Subcutaneous abdominal adipose tissue (tissue), 5 donors: ENCODE measurements at regions not wholly inside any gene's neighbourhood (a gene's known extent, or its start where the extent isn't known, plus 50 kb on each side); places are given as distances from the start of the nearest gene placed in this dataset.

Source experiments
- H3K27ac ChIP-seq: one replicate; pipeline ENCODE4 v1.7.0; 2013; ENCODE audit warnings: low read depth, mild to moderate bottlenecking, inconsistent platforms, low read length, moderate library complexity
- H3K27me3 ChIP-seq, 5 donors: one replicate each; pipeline ENCODE4 v1.7.0; 2013; ENCODE audit warnings: low read length in 5 of 5, inconsistent platforms in 1 of 5; ENCODE audit not compliant: control insufficient read depth in 5 of 5, insufficient read depth in 4 of 5
- H3K36me3 ChIP-seq, 5 donors: one replicate each; pipeline ENCODE4 v1.7.0; 2013; ENCODE audit warnings: low read length in 5 of 5; ENCODE audit not compliant: control insufficient read depth in 5 of 5, insufficient read depth in 5 of 5
- H3K4me1 ChIP-seq, 5 donors: one replicate each; pipeline ENCODE4 v1.7.0; 2013; ENCODE audit warnings: low read length in 5 of 5, mild to moderate bottlenecking in 3 of 5, moderate library complexity in 1 of 5; ENCODE audit not compliant: control insufficient read depth in 5 of 5, insufficient read depth in 5 of 5
- H3K4me3 ChIP-seq, 5 donors: one replicate each; pipeline ENCODE4 v1.7.0; 2013; ENCODE audit warnings: low read length in 5 of 5, low read depth in 1 of 5
- H3K9ac ChIP-seq, 5 donors: one replicate each; pipeline ENCODE4 v1.7.0; 2013; ENCODE audit warnings: low read length in 5 of 5, mild to moderate bottlenecking in 4 of 5, moderate library complexity in 3 of 5
- H3K9me3 ChIP-seq, 5 donors: one replicate each; pipeline ENCODE4 v1.7.0; 2013; ENCODE audit warnings: low read length in 5 of 5; ENCODE audit not compliant: control insufficient read depth in 5 of 5
- donor health status: healthy.
- donor health status: healthy.
- donor health status: healthy.
- donor health status: healthy.
- donor health status: healthy.

DNA sequence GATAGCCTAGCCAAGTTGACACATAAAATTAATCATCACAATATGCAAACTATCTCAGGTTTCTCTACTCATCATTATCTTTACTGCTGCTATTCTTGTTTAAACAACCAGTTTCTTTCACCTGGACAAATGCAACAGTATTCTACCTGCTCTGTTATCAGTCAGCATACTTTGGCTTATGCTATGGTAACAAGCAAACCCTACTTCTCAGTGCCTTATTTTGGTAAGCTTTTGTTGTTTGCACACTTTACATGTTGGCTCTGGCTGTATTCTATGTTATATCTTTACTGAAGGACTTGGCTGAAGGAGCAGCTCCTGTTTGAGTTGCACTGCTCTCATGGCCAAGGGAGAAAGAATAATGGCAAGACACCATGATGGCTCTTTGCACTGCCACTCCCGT is 463.1 kb downstream of the EPM2A start:
- H3K36me3 ChIP-seq: no peaks in the 10 kb centered on the region
- no peak overlapping the region for H3K9ac ChIP-seq
- H3K27ac ChIP-seq: no peak overlapping the region
- H3K4me1 ChIP-seq: peaks cover 0 to 23% (median 10%) of the 10 kb centered on the region in 5 donors
- H3K9me3 ChIP-seq: no peaks in the 10 kb centered on the region
- no peak overlapping the region for H3K4me3 ChIP-seq
- no peaks in the 10 kb centered on the region for H3K27me3 ChIP-seq

DNA sequence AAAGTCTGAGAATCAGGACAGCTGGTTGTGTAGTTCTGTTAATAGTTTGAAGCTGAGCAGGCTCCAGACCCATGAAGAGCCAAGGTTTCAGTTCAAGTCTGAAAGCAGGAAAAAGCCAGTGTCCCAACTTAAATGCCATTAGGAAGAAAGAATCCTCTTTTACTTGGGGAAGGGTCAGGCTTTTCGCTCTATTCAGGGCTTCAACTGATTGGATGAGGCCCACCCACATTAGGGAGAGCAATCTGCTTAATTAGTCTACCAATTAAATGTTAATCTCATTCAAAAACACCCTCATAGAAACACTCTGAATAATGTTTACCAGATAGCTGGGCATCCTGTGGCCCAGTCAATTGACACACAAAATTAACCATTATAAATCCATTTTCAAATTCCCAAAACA is 462.2 kb downstream of the EPM2A start:
- peaks cover 0 to 14% (median 3%) of the 10 kb centered on the region in 5 donors for H3K4me1 ChIP-seq
- H3K4me3 ChIP-seq: no peak overlapping the region
- H3K27me3 ChIP-seq: no peaks in the 10 kb centered on the region
- H3K27ac ChIP-seq: no peak overlapping the region
- H3K9ac ChIP-seq: no peak overlapping the region
- no peaks in the 10 kb centered on the region for H3K36me3 ChIP-seq
- no peaks in the 10 kb centered on the region for H3K9me3 ChIP-seq

DNA sequence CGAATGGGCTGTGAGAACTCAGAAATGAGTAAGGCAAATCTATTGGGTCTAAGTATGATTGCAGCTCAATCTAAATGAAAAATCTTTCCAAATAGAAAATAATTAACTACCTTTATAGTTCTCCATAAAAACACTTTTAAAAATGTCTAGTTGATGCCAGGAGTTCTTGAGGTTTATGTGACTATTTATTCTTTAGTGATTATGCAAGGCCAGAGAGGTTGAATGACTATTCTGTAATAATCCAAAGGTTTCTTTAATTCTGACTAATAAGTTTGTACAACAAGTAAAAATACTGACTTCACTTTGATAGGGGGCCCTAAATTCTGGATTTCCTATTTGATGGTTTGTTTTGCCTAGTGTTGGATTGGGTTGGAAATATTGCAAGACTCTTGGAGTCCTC is 461.2 kb downstream of the EPM2A start:
- Histone ChIP-seq H3K9ac (no peak overlapping the region), H3K27ac (no peak overlapping the region), H3K27me3 (no peaks in the 10 kb centered on the region), H3K36me3 (no peaks in the 10 kb centered on the region), H3K4me1 (peaks cover 0 to 14% (median 3%) of the 10 kb centered on the region in 5 donors), H3K4me3 (no peak overlapping the region), H3K9me3 (no peaks in the 10 kb centered on the region)

DNA sequence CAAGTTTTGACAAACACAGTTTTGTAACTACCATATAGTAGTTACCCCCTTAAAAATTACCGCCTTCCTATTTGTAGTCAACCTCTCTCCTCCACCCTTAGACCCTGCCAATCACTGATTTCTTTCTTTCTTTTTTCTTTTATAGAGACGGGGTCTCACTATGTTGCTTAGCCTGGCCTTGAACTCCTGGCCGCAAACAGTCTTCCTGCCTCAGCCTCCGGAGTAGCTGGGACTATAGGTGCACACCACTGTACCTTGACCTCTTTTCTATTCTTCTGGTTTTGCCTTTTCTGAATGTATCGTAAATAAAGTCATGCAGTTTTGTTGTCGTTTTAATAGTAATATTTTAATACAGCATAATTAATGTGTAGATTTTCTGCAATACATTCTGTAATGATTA is 460.3 kb downstream of the EPM2A start:
- no peaks in the 10 kb centered on the region for H3K27me3 ChIP-seq
- H3K4me1 ChIP-seq: peaks cover 0 to 14% (median 2%) of the 10 kb centered on the region in 5 donors
- H3K36me3 ChIP-seq: no peaks in the 10 kb centered on the region
- H3K27ac ChIP-seq: no peak overlapping the region
- no peaks in the 10 kb centered on the region for H3K9me3 ChIP-seq
- H3K4me3 ChIP-seq: no peak overlapping the region
- no peak overlapping the region for H3K9ac ChIP-seq

DNA sequence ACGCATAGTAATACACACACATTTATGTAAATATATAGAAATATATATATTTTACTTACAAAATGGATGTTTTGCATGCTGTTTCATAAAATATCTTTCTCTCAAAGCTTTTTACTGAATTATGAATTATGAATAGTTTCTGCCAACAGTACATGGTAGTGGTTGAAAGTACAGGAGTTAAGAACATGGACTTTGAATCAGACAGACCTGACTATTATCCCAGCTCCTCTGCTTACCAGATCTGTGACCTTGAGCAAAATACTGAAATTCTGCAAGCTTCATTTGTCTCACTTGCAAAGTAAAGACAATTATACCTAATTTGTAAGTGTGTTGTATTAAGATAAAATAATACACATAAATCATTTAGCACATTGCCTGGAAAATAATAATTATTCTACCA is 459.5 kb downstream of the EPM2A start:
- Histone ChIP-seq H3K4me1 (peaks cover 0 to 6% (median 0%) of the 10 kb centered on the region in 5 donors), H3K9me3 (no peaks in the 10 kb centered on the region), H3K4me3 (no peak overlapping the region), H3K27ac (no peak overlapping the region), H3K27me3 (no peaks in the 10 kb centered on the region), H3K36me3 (no peaks in the 10 kb centered on the region), H3K9ac (no peak overlapping the region)

DNA sequence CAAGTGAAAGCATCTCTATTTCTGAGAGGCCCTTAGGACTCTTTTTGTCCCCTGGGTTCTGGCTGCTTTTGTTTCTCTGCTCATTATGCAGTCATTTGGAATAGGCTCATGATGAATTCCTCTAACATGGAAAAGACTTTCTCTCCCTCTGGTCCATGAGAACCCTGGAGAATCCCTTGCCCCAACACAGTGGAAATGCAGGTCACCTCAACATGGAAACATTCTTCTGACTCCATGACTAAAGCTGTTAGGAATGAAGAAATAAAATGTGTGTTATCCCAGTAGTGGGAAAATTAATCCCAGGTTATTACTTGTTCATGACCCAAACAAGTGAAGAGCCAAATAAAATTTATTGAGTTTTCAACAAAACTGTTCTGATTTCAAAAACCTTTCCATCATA is 458.6 kb downstream of the EPM2A start:
- Histone ChIP-seq H3K36me3 (no peaks in the 10 kb centered on the region), H3K27me3 (no peaks in the 10 kb centered on the region), H3K4me1 (peaks cover 0 to under 1% (median 0%) of the 10 kb centered on the region in 5 donors), H3K27ac (no peak overlapping the region), H3K4me3 (no peak overlapping the region), H3K9ac (no peak overlapping the region), H3K9me3 (no peaks in the 10 kb centered on the region)

DNA sequence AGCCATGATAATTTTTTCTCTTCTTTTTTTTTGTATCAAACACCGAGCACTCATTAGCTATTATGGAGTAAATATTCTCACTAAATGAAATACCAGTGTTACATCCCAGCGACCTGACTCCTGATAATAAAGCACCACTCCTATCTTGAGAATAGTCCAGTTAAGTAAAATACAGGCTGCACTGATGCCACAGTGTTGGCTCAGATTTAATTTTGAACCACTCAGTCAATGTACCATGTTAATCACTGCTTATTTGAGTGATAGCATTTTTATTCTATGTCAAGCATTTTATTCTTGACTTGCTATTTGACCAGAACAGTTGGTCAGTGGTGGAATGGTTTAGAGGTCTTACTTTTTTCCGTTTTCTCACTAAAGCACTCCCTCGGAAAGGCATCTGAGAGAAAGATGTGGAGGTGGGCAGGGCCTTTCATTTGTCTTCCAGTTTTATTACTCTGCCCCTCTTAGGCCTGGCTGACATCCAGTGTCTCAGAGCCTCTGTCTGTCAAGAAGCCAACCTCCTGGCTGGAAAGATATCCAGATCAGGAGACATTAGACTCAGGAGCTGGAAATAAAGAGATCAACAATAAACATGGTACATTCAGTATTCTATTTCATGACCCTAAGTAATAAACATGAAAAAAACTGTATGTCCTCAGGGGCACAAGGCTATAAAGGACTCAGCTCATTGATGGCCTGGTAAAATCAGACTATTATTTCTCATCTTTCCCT is 457.8 kb downstream of the EPM2A start:
- no peaks in the 10 kb centered on the region for H3K9me3 ChIP-seq
- no peak overlapping the region for H3K27ac ChIP-seq
- H3K27me3 ChIP-seq: no peaks in the 10 kb centered on the region
- H3K4me3 ChIP-seq: no peak overlapping the region
- H3K36me3 ChIP-seq: no peaks in the 10 kb centered on the region
- no peak overlapping the region for H3K9ac ChIP-seq
- peaks cover 0 to 1% (median 0%) of the 10 kb centered on the region in 5 donors for H3K4me1 ChIP-seq

DNA sequence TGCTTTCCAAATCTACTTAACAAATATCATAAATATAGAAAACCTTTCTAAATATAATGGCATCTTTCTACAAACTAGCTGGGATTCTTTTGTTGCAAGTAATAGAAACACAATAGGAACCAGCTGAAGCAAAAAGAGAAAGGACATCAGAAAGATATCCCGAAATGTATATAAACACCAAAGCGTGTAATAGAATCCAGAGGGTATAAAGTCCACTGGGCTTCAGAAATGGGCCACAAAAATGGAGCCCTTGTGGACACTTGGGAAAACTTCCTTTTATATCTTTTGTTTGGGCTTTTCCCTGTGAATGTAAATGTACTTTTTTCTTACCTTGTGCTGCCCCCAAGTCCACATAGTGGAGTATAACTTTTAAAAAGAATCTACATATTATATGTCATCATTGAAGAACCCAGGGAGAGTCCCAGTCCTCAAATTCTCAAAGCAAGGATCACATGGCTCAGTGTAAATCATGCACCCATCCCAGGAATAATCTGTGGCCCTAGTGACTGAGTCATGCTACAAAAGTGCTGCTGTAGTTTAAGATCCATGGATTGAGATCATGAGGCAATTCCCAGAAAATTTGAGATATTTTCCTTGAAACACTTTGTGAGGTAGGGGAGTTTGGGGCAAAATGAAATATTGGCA is 457.0 kb downstream of the EPM2A start:
- Histone ChIP-seq H3K4me1 (peaks cover 0 to 1% (median 0%) of the 10 kb centered on the region in 5 donors), H3K27ac (no peak overlapping the region), H3K4me3 (no peak overlapping the region), H3K9ac (no peak overlapping the region), H3K27me3 (no peaks in the 10 kb centered on the region), H3K9me3 (no peaks in the 10 kb centered on the region), H3K36me3 (no peaks in the 10 kb centered on the region)

DNA sequence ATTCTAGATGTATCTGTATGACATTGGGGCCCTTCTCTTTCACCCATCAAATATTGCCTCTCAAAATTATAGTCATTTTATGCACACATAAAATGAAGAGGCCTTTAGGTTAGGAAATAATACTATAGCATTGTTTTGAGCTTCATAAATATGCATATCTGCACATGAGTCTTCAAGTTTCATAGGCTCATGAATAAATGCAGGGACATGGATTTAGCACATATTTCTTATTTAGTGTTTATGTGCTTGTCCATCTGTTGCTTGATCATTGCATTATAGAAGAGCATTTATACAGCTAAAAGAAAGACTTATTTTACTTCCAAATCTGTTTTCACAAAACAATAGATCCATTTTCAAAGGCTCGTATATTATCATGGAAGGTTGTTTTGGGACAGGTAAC is 455.8 kb downstream of the EPM2A start:
- no peak overlapping the region for H3K9ac ChIP-seq
- H3K27ac ChIP-seq: no peak overlapping the region
- H3K4me1 ChIP-seq: peaks cover 0 to 1% (median 0%) of the 10 kb centered on the region in 5 donors
- H3K27me3 ChIP-seq: no peaks in the 10 kb centered on the region
- H3K4me3 ChIP-seq: no peak overlapping the region
- no peaks in the 10 kb centered on the region for H3K9me3 ChIP-seq
- H3K36me3 ChIP-seq: no peaks in the 10 kb centered on the region

DNA sequence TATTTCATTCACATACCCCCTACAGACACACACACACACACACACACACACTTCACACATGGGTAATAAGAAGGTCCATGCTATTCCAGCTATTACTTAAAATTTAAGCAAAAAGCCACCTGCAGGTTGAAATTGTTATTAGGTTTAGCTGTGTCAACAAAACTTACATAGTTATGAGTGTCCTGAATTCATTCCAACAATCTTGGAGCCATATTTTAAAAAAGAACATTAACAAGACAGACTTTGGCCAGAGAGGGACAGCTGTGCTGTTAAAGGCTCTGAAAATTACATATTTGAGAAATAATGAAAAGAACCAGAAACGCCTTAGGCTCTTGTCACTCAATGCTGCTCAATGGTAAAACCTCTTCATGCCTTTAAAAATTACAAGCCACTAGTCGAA is 455.3 kb downstream of the EPM2A start:
- no peak overlapping the region for H3K9ac ChIP-seq
- H3K36me3 ChIP-seq: no peaks in the 10 kb centered on the region
- no peaks in the 10 kb centered on the region for H3K27me3 ChIP-seq
- no peak overlapping the region for H3K27ac ChIP-seq
- peaks cover 0 to 1% (median 0%) of the 10 kb centered on the region in 5 donors for H3K4me1 ChIP-seq
- H3K9me3 ChIP-seq: no peaks in the 10 kb centered on the region
- H3K4me3 ChIP-seq: no peak overlapping the region
